Breast epithelium (tissue), 4 donors: ENCODE measurements at regions not wholly inside any gene's neighbourhood (a gene's known extent, or its start where the extent isn't known, plus 50 kb on each side); places are given as distances from the start of the nearest gene placed in this dataset.
"Not testable (repeated sequence)": the region's sequence is repeated elsewhere in the genome, so short reads cannot be mapped to it uniquely, and the experiment has no call there.

ENCODE experiments used
- DNase-seq, 2 donors: peaks; one replicate each; pipeline ENCODE4 v3.0.0-alpha.2; 2019; ENCODE audit warnings: low spot score in 2 of 2
- H3K27ac ChIP-seq, 2 donors: fragments of 200-600 bp; sonication (generic) in 1 of 2; one replicate each; pipeline ENCODE4 v1.5.1; 2016 to 2019; ENCODE audit warnings: mild to moderate bottlenecking in 1 of 2
- H3K27me3 ChIP-seq, 2 donors: fragments of 200-600 bp; sonication (generic) in 1 of 2; one replicate each; pipeline versions ENCODE4 v1.5.1 to v1.6.0; 2017 to 2019; ENCODE audit warnings: control low read depth in 1 of 2, mild to moderate bottlenecking in 1 of 2
- H3K36me3 ChIP-seq: fragments of 200-600 bp; one replicate; pipeline ENCODE4 v1.5.1; 2019
- H3K4me1 ChIP-seq, 2 donors: fragments of 200-600 bp; sonication (generic); one replicate each; pipeline ENCODE4 v1.5.1; 2016 to 2019; ENCODE audit warnings: control low read depth in 1 of 2
- H3K4me3 ChIP-seq, 3 donors: fragments of 200-600 bp; sonication (generic); 1 replicate in 2 of 3; 2 replicates in 1 of 3; pipeline ENCODE4 v1.5.1; 2016 to 2019; ENCODE audit warnings: mild to moderate bottlenecking in 3 of 3, moderate library complexity in 2 of 3
- H3K9me3 ChIP-seq, 2 donors: fragments of 200-600 bp; sonication (generic) in 1 of 2; one replicate each; pipeline ENCODE4 v1.5.1; 2016 to 2019; ENCODE audit warnings: control low read depth in 1 of 2
- CTCF ChIP-seq, 3 donors: fragments of 450-650 bp; IDR thresholded peaks; one replicate each; pipeline ENCODE4 v1.5.1; 2016 to 2017; ENCODE audit warnings: antibody characterized with exemption in 3 of 3, mild to moderate bottlenecking in 3 of 3, moderate library complexity in 3 of 3
- POLR2A ChIP-seq: fragments of 450-650 bp; IDR thresholded peaks from one replicate; pipeline ENCODE4 v1.6.1; 2016; ENCODE audit warnings: antibody characterized with exemption, mild to moderate bottlenecking, moderate library complexity
- POLR2AphosphoS5 ChIP-seq, 3 donors: sonication (generic); formaldehyde crosslinking; IDR thresholded peaks; one replicate each; pipeline ENCODE4 v1.6.1; 2017; ENCODE audit warnings: antibody characterized with exemption in 3 of 3
- intact Hi-C: fragments of 100-400 bp; cut with DNase I; formaldehyde crosslinking; loops from one replicate; pipeline ENCODE4 v1.15.1; 2023; ENCODE audit warnings: low total_unique reads

- H3K4me1 ChIP-seq, result no peaks in the 10 kb centered on the region
- no peak overlapping the region for H3K4me3 ChIP-seq
- H3K36me3 ChIP-seq, result no peaks in the 10 kb centered on the region
- DNase-seq, result no peak
- TF ChIP-seq POLR2AphosphoS5 (IDR thresholded peaks at IDR 0.05), result no peak
- no peak for TF ChIP-seq CTCF (IDR thresholded peaks at IDR 0.05)
- TF ChIP-seq POLR2A, result no peak
- intact Hi-C loops, result no loop called here
- no peaks in the 10 kb centered on the region for H3K27me3 ChIP-seq
- no peak overlapping the region for H3K27ac ChIP-seq
- H3K9me3 ChIP-seq, result no peaks in the 10 kb centered on the region
Observed at GRCh38 chr11:90286640-90287039, 63.8 kb upstream of the CHORDC1 start.

- TF ChIP-seq POLR2A, result no peak
- no peak for TF ChIP-seq CTCF (IDR thresholded peaks at IDR 0.05)
- TF ChIP-seq POLR2AphosphoS5 (IDR thresholded peaks at IDR 0.05), result no peak
Observed at GRCh38 chr11:90284171-90284570, 61.3 kb upstream of the CHORDC1 start.

GRCh38 chr11:90282551-90283071 is 59.8 kb upstream of the CHORDC1 start:
- H3K4me3 ChIP-seq, H3K4me1 ChIP-seq, H3K9me3 ChIP-seq, H3K27ac ChIP-seq, H3K36me3 ChIP-seq, DNase-seq, intact Hi-C loops, H3K27me3 ChIP-seq: not testable (repeated sequence)

More at GRCh38 chr11:90284171-90284570, 61.3 kb upstream of the CHORDC1 start:
- H3K9me3 ChIP-seq, result no peaks in the 10 kb centered on the region
- intact Hi-C loops, result no loop called here
- H3K27me3 ChIP-seq, result no peaks in the 10 kb centered on the region
- DNase-seq, result no peak
- H3K36me3 ChIP-seq, result no peaks in the 10 kb centered on the region
- no peaks in the 10 kb centered on the region for H3K4me1 ChIP-seq
- no peak overlapping the region for H3K4me3 ChIP-seq
- H3K27ac ChIP-seq, result no peak overlapping the region

- no peaks in the 10 kb centered on the region for H3K27me3 ChIP-seq
- H3K4me3 ChIP-seq, result no peak overlapping the region
- no peaks in the 10 kb centered on the region for H3K36me3 ChIP-seq
- H3K27ac ChIP-seq, result no peak overlapping the region
- TF ChIP-seq POLR2A (no peak), POLR2AphosphoS5 (IDR thresholded peaks at IDR 0.05) (no peak), CTCF (IDR thresholded peaks at IDR 0.05) (no peak)
- no peaks in the 10 kb centered on the region for H3K4me1 ChIP-seq
- intact Hi-C loops, result no loop called here
- DNase-seq, result no peak
- no peaks in the 10 kb centered on the region for H3K9me3 ChIP-seq
Observed at GRCh38 chr11:90274362-90274761, 51.5 kb upstream of the CHORDC1 start.
